Body of pancreas (tissue), 4 donors: ENCODE measurements at regions not wholly inside any gene's neighbourhood (a gene's known extent, or its start where the extent isn't known, plus 50 kb on each side); places are given as distances from the start of the nearest gene placed in this dataset.

Experiments used
- ATAC-seq: fragments of 150-250 bp; one replicate; pipeline ENCODE4 v1.9.1; 2016
- DNase-seq, 4 donors: peaks; one replicate each; pipeline ENCODE4 v3.0.0-alpha.2; 2019
- H3K27ac ChIP-seq, 4 donors: fragments of 200-600 bp; sonication (generic); 1 replicate in 3 of 4; 2 replicates in 1 of 4; pipeline versions ENCODE4 v1.5.1 to v1.6.1; 2016 to 2019; ENCODE audit warnings: mild to moderate bottlenecking in 1 of 4, mixed read lengths in 1 of 4, moderate library complexity in 1 of 4
- H3K27me3 ChIP-seq, 2 donors: fragments of 200-600 bp; sonication (generic); one replicate each; pipeline ENCODE4 v1.6.0; 2016; ENCODE audit warnings: mild to moderate bottlenecking in 1 of 2
- H3K36me3 ChIP-seq, 2 donors: fragments of 200-600 bp; sonication (generic); replicated peaks in 1 of 2; 2 replicates each; pipeline ENCODE4 v1.5.1; 2016; ENCODE audit warnings: low read depth in 2 of 2; ENCODE audit not compliant: insufficient read depth in 1 of 2
- H3K4me1 ChIP-seq: fragments of 200-600 bp; sonication (generic); one replicate; pipeline ENCODE4 v1.6.0; 2016
- H3K4me3 ChIP-seq, 2 donors: fragments of 200-600 bp; sonication (generic); 1 replicate in 1 of 2; 2 replicates in 1 of 2; pipeline ENCODE4 v1.5.1; 2016 to 2019
- H3K9me3 ChIP-seq, 3 donors: fragments of 200-600 bp; sonication (generic); 1 replicate in 2 of 3; 2 replicates in 1 of 3; pipeline ENCODE4 v1.5.1; 2016
- CTCF ChIP-seq, 7 experiments: fragments of 450-650 bp in 4 of 7; fragments of 200-600 bp in 3 of 7; sonication (generic) in 3 of 7; IDR thresholded peaks; one replicate each; pipeline ENCODE4 v1.5.1; 2016 to 2019; ENCODE audit warnings: antibody characterized with exemption in 7 of 7
- POLR2A ChIP-seq, 3 donors: fragments of 450-650 bp; IDR thresholded peaks; one replicate each; pipeline ENCODE4 v1.6.1; 2016; ENCODE audit warnings: antibody characterized with exemption in 3 of 3, mild to moderate bottlenecking in 2 of 3
- WGBS, 2 donors: methylation state at CpG; one replicate each; pipeline ENCODE4 v1.1.5; 2017; 5-methylcytosine and 5-hydroxymethylcytosine counted together
- intact Hi-C: fragments of 100-400 bp; cut with DNase I; formaldehyde crosslinking; loops from one replicate; pipeline ENCODE4 v1.15.1; 2023

GRCh38 chr11:101180481-101180880 lies 50.9 kb upstream of the PGR start:
- H3K27me3 ChIP-seq, result no peaks in the 10 kb centered on the region
- TF ChIP-seq CTCF (IDR thresholded peaks at IDR 0.05) (no peak), POLR2A (IDR thresholded peaks at IDR 0.05) (no peak)
- DNase-seq, result no peak
- WGBS, 2 donors, result 25 to 26% methylated on average over 1 of the region's 1 CpG
- H3K4me1 ChIP-seq, result no peaks in the 10 kb centered on the region
- no peaks in the 10 kb centered on the region for H3K36me3 ChIP-seq
- intact Hi-C loops, result no loop called here
- no peaks in the 10 kb centered on the region for H3K9me3 ChIP-seq
- H3K27ac ChIP-seq, result no peak overlapping the region
- no peak for ATAC-seq
- H3K4me3 ChIP-seq, result no peak overlapping the region
